ENCODE measurements at regions not wholly inside any gene's neighbourhood (a gene's known extent, or its start where the extent isn't known, plus 50 kb on each side); places are given as distances from the start of the nearest gene placed in this dataset.

GRCh38 chr14:34214961-34215360 is 247.1 kb downstream of the SPTSSA start:
- DNase-seq (ENCODE audit: low spot score): no peak

GRCh38 chr14:34213332-34213731 is 248.7 kb downstream of the SPTSSA start:
- DNase-seq (ENCODE audit: low spot score): no peak

- peak; percentile 55 for DNase-seq (ENCODE audit: low spot score)
Measured at GRCh38 chr14:34212172-34212929, 249.7 kb downstream of the SPTSSA start.

- DNase-seq (ENCODE audit: low spot score): no peak
Measured at GRCh38 chr14:34211732-34212131, 250.3 kb downstream of the SPTSSA start.

GRCh38 chr14:34208532-34208931 is 253.5 kb downstream of the SPTSSA start:
- no peak for DNase-seq (ENCODE audit: low spot score)

GRCh38 chr14:34205799-34206198 is 254.9 kb upstream of the EGLN3 start:
- DNase-seq (ENCODE audit: low spot score): no peak

- DNase-seq (ENCODE audit: low spot score): no peak
Measured at GRCh38 chr14:34204774-34205173, 253.9 kb upstream of the EGLN3 start.

- no peak for DNase-seq (ENCODE audit: low spot score)
Measured at GRCh38 chr14:34203251-34203722, 252.4 kb upstream of the EGLN3 start.

- DNase-seq (ENCODE audit: low spot score): no peak
Measured at GRCh38 chr14:34201909-34202637, 251.2 kb upstream of the EGLN3 start.

GRCh38 chr14:34199585-34199984 is 248.7 kb upstream of the EGLN3 start:
- DNase-seq (ENCODE audit: low spot score): no peak

GRCh38 chr14:34198096-34198495 is 247.2 kb upstream of the EGLN3 start:
- no peak for DNase-seq (ENCODE audit: low spot score)

GRCh38 chr14:34195964-34196363 is 245.1 kb upstream of the EGLN3 start:
- no peak for DNase-seq (ENCODE audit: low spot score)

- DNase-seq (ENCODE audit: low spot score): no peak
Measured at GRCh38 chr14:34190717-34191116, 239.8 kb upstream of the EGLN3 start.

- no peak for DNase-seq (ENCODE audit: low spot score)
Measured at GRCh38 chr14:34189866-34190265, 239.0 kb upstream of the EGLN3 start.

- DNase-seq (ENCODE audit: low spot score): no peak
Measured at GRCh38 chr14:34187519-34188044, 236.7 kb upstream of the EGLN3 start.

- no peak for DNase-seq (ENCODE audit: low spot score)
Measured at GRCh38 chr14:34187061-34187460, 236.2 kb upstream of the EGLN3 start.

GRCh38 chr14:34184126-34184525 is 233.3 kb upstream of the EGLN3 start:
- DNase-seq (ENCODE audit: low spot score): no peak

GRCh38 chr14:34183478-34183877 is 232.6 kb upstream of the EGLN3 start:
- DNase-seq (ENCODE audit: low spot score): no peak

GRCh38 chr14:34181338-34181737 is 230.5 kb upstream of the EGLN3 start:
- peak; percentile 45 for DNase-seq (ENCODE audit: low spot score)

- no peak for DNase-seq (ENCODE audit: low spot score)
Measured at GRCh38 chr14:34180869-34181268, 230.0 kb upstream of the EGLN3 start.

GRCh38 chr14:34180434-34180833 is 229.6 kb upstream of the EGLN3 start:
- peak; percentile 21 for DNase-seq (ENCODE audit: low spot score)

GRCh38 chr14:34179727-34180126 is 228.9 kb upstream of the EGLN3 start:
- DNase-seq (ENCODE audit: low spot score): no peak

GRCh38 chr14:34177466-34177865 is 226.6 kb upstream of the EGLN3 start:
- DNase-seq (ENCODE audit: low spot score): no peak

All from Ammon's horn (tissue), 1 donor.